GM12864 (cell line): ENCODE measurements at regions not wholly inside any gene's neighbourhood (a gene's known extent, or its start where the extent isn't known, plus 50 kb on each side); places are given as distances from the start of the nearest gene placed in this dataset.

Experiments
- DNase-seq: peaks from one replicate; pipeline ENCODE4 v3.0.0-alpha.2; 2011; ENCODE audit warnings: low read depth
- H3K4me3 ChIP-seq: 2 replicates; pipeline ENCODE4 v1.5.1; 2011; ENCODE audit warnings: mild to moderate bottlenecking, low read depth, low read length, control low read depth
- TF ChIP-seq, protein P1 (sequence below): IDR thresholded peaks from 2 replicates; pipeline ENCODE4 v1.5.1; 2011; ENCODE audit warnings: low read depth, mild to moderate bottlenecking, moderate library complexity, low read length, control low read depth, inconsistent platforms; ENCODE audit errors: missing control alignments

DNA sequence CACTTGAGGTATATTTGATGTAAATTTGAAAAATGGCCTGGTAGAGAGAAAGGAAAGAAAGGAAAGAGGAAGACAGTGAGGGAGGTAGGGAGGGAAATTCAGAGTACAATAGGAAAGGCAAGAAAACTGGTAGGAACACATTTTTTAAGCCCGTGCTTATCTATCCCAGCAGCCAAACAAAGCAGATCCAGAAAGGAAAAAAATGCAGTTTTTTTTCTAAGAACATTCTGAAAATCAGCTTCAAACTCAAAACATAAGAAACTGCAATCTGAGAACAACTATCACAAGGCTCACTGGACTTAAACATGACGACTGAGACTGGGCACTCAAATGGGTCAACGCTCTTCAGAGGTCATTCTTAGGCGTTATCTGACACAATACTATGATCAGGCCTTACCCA lies 408.3 kb upstream of the DDI1 start:
- TF ChIP-seq, protein P1, sequence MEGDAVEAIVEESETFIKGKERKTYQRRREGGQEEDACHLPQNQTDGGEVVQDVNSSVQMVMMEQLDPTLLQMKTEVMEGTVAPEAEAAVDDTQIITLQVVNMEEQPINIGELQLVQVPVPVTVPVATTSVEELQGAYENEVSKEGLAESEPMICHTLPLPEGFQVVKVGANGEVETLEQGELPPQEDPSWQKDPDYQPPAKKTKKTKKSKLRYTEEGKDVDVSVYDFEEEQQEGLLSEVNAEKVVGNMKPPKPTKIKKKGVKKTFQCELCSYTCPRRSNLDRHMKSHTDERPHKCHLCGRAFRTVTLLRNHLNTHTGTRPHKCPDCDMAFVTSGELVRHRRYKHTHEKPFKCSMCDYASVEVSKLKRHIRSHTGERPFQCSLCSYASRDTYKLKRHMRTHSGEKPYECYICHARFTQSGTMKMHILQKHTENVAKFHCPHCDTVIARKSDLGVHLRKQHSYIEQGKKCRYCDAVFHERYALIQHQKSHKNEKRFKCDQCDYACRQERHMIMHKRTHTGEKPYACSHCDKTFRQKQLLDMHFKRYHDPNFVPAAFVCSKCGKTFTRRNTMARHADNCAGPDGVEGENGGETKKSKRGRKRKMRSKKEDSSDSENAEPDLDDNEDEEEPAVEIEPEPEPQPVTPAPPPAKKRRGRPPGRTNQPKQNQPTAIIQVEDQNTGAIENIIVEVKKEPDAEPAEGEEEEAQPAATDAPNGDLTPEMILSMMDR = no peak
- H3K4me3 ChIP-seq = no peak overlapping the region
- no peak for DNase-seq

DNA sequence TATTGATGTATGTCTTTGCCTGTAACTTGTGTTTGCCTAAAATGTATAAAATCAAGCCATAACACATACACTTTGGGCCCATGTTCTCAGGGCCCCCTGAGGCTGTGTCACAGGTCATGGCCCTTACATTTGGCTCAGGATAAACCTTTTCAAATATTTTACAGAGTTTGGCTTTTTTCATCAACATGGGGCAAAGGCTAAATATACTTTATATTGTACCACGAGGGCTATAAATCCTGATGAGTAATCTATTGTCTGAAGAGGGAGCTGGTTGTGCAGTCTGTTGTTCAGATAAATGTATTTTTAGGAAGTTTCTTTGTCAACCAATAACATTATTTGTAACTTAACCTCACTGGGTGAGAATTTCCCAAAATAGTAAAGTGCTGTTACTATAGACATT lies 404.6 kb upstream of the DDI1 start:
- TF ChIP-seq, protein P1 = no peak
- no peak for DNase-seq
- no peak overlapping the region for H3K4me3 ChIP-seq

DNA sequence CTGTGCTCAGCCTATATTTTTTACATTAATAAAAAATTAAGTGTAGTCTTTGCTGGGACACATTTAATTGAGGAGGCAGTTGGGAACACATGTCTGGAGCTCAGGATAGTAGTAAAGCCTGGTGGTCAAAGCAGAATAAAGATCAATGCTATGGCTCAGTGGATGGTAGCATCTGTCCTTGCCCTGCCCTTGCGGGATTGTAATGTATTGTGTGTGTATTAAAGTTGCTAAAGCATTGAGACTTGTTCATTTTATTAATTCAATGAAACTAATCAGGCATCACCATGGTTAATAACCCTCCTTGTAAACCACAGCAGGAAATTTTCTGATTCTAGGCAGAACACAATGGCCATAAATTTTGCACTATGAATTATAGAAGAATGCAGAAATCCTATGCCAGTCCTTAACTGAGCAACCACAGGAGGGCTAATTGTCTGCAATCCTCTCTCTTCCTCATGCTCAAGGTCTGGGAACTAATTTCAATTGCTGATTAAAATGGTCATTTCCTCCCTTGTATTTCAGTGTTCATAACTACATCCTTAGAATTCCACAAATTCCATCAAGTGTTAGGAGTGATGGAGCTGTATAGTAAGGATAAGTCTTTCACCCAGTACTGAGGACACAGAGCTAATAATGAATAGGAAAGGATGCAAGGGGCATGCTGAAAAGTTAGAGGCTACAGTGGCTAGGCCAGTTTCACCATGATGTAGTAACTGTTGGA lies 403.2 kb upstream of the DDI1 start:
- no peak for DNase-seq
- TF ChIP-seq, protein P1 = no peak
- no peak overlapping the region for H3K4me3 ChIP-seq

DNA sequence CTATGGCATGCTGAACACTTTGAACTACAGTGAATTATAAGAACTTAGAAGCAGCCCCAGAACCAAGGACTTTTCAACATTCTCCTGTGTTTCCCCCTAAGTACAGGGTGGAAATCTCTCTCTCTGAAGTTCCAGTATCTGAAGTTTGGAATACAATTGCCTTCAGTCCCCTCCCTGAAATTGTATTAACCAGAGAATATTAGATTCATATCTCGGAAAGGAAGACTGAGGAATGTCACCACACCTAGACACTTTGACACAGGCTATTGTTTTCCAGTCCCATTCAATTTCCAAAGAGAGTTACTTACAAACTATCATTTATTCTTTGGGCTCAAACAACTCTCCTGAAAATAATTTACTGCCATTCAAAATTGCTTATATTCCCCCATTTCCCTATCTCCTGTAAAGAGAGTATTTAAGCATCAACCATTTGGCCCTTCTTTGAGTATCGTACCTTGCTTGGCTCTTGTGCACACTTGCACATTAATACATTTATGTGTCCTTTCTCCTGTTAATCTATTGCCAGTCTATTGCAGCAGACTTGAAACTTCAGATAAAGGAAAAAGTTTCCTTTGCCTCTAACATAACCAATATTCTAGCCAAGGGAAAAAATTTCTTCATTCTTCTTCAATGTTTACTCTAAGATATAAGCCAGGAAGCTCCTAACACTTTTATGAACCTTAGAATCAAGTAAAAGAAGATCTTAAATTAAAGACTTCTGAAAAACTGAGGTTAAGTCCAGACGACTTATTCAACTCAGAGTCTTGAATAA lies 402.4 kb upstream of the DDI1 start:
- TF ChIP-seq, protein P1 = no peak
- no peak for DNase-seq
- H3K4me3 ChIP-seq = no peak overlapping the region

DNA sequence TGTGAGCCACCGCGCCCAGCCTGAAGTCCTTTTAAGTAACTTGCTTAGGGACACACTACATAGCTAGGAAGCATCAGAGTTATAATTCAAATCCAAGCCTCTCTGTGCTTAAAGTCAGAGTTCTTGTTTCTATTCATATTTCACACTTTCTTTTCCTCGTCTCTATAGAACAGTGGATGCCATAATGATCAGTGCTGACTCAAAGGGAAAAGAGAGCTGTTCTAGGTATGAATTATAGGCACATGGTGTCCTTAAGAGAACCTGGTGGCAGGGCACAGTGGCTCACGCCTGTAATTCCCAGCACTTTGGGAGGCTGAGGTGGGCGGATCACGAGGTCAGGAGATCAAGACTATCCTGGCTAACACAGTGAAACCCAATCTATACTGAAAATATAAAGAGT lies 400.2 kb upstream of the DDI1 start:
- H3K4me3 ChIP-seq = no peak overlapping the region
- no peak for DNase-seq
- TF ChIP-seq, protein P1 = no peak

DNA sequence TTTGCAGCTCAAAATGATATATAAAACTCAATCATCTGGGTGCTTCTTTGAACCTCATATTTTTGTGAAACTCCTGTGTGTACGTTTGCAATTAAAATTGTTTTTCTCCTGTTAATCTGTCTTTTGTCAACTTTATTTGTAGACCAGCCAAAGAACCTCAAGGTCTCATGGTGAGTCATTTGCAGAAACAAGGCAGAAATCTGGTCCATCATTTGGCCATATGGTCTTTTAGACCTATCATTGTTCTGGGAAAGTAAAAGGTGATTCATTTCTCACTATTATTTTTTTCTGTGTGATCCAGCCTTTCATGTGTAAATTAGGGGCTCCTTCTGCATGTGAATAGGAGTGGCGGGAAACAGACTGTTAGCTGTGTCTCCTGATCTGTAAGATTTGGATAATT lies 399.1 kb upstream of the DDI1 start:
- H3K4me3 ChIP-seq = no peak overlapping the region
- DNase-seq = no peak
- TF ChIP-seq, protein P1 = no peak
